Esophagus muscularis mucosa (tissue), 3 donors: ENCODE measurements at regions not wholly inside any gene's neighbourhood (a gene's known extent, or its start where the extent isn't known, plus 50 kb on each side); places are given as distances from the start of the nearest gene placed in this dataset.

Source experiments
- CTCF ChIP-seq, 3 experiments: fragments of 200-600 bp in 2 of 3; fragments of 450-650 bp in 1 of 3; sonication (generic) in 2 of 3; IDR thresholded peaks; one replicate each; pipeline ENCODE4 v1.5.1; 2017 to 2019; ENCODE audit warnings: antibody characterized with exemption in 3 of 3, mild to moderate bottlenecking in 2 of 3, moderate library complexity in 1 of 3
- POLR2AphosphoS5 ChIP-seq, 2 donors: sonication (generic); formaldehyde crosslinking; IDR thresholded peaks; one replicate each; pipeline ENCODE4 v1.6.1; 2017; ENCODE audit warnings: antibody characterized with exemption in 2 of 2

GRCh38 chr3:82586414-82586813, 825.0 kb upstream of the GBE1 start:
- TF ChIP-seq POLR2AphosphoS5 (IDR thresholded peaks at IDR 0.05) (no peak), CTCF (IDR thresholded peaks at IDR 0.05) (no peak)
